CD4-positive, alpha-beta T cell (primary cell): ENCODE measurements at regions not wholly inside any gene's neighbourhood (a gene's known extent, or its start where the extent isn't known, plus 50 kb on each side); places are given as distances from the start of the nearest gene placed in this dataset.

ENCODE experiments used
- ATAC-seq: fragments of 200-7000 bp; cut with Tn5 transposase; one replicate; pipeline ENCODE4 v1.10.0; 2022; ENCODE audit warnings: mild to moderate bottlenecking; ENCODE audit not compliant: poor library complexity
- CTCF ChIA-PET: fragments of 350-600 bp; sonication (Branson Sonifier 250); formaldehyde crosslinking; loops from one replicate; lab custom pipeline; 2021; ENCODE audit warnings: antibody characterized with exemption, inconsistent platforms; lab: Charles Lee
- POLR2A ChIA-PET: fragments of 350-600 bp; sonication (Branson Sonifier 250); formaldehyde crosslinking; loops from one replicate; lab custom pipeline; 2021; ENCODE audit warnings: antibody characterized with exemption, inconsistent platforms; lab: Charles Lee
- DNase-seq, 14 experiments: peaks; one replicate each; pipeline ENCODE4 v3.0.0-alpha.2; 2013 to 2020; ENCODE audit warnings: mixed read lengths in 2 of 14
- H3K27ac ChIP-seq, 2 donors: one replicate each; pipeline versions ENCODE4 v1.5.1 to v1.7.0; 2013; ENCODE audit warnings: low read length in 2 of 2, low read depth in 1 of 2, mild to moderate bottlenecking in 1 of 2
- H3K27me3 ChIP-seq, 2 experiments: 1 replicate in 1 of 2; 2 replicates in 1 of 2; pipeline versions ENCODE4 v1.6.1 to v1.7.0; 2013; ENCODE audit warnings: low read length in 2 of 2, control low read depth in 1 of 2, mild to moderate bottlenecking in 1 of 2, moderate library complexity in 1 of 2; ENCODE audit not compliant: insufficient read depth in 2 of 2, control insufficient read depth in 1 of 2
- H3K36me3 ChIP-seq: one replicate; pipeline ENCODE4 v1.6.1; 2013; ENCODE audit warnings: low read length, control low read depth; ENCODE audit not compliant: insufficient read depth
- H3K4me1 ChIP-seq: one replicate; pipeline ENCODE4 v1.6.1; 2013; ENCODE audit warnings: low read length, control low read depth; ENCODE audit not compliant: insufficient read depth
- H3K4me3 ChIP-seq: one replicate; pipeline ENCODE4 v1.5.1; 2013; ENCODE audit warnings: mild to moderate bottlenecking, low read length, moderate library complexity
- H3K9me3 ChIP-seq, 2 experiments: 1 replicate in 1 of 2; 2 replicates in 1 of 2; pipeline versions ENCODE4 v1.6.1 to v1.7.0; 2013; ENCODE audit warnings: low read length in 2 of 2, mild to moderate bottlenecking in 2 of 2, control low read depth in 1 of 2, moderate library complexity in 1 of 2; ENCODE audit not compliant: control insufficient read depth in 1 of 2, insufficient read depth in 1 of 2
- H3K27ac Mint-ChIP-seq: one replicate; pipeline ENCODE4 v1.8.0; 2020; ENCODE audit warnings: mixed read lengths
- H3K27me3 Mint-ChIP-seq: one replicate; pipeline ENCODE4 v1.8.0; 2021; ENCODE audit warnings: mixed read lengths
- H3K36me3 Mint-ChIP-seq: one replicate; pipeline ENCODE4 v1.8.0; 2021; ENCODE audit warnings: low read depth, mixed read lengths
- H3K4me1 Mint-ChIP-seq: one replicate; pipeline ENCODE4 v1.8.0; 2021; ENCODE audit warnings: low read depth, mixed read lengths
- H3K4me3 Mint-ChIP-seq: one replicate; pipeline ENCODE4 v1.8.0; 2020; ENCODE audit warnings: mild to moderate bottlenecking, mixed read lengths
- H3K9me3 Mint-ChIP-seq: one replicate; pipeline ENCODE4 v1.8.0; 2020; ENCODE audit warnings: mixed read lengths
- CTCF ChIP-seq: fragments of 200-600 bp; IDR thresholded peaks from one replicate; pipeline ENCODE4 v1.8.0; 2022; ENCODE audit warnings: antibody characterized with exemption, mild to moderate bottlenecking
- intact Hi-C, 2 experiments: fragments of 100-400 bp; cut with DNase I in 1 of 2; cut with micrococcal nuclease in 1 of 2; formaldehyde crosslinking; loops; one replicate each; pipeline versions ENCODE4 v1.15.1 to v1.9.0; 2023 to 2025; cut with DNase I, micrococcal nuclease

- Histone ChIP-seq H3K27me3 (no peaks in the 10 kb centered on the region), H3K4me1 (no peaks in the 10 kb centered on the region), H3K27ac (no peak overlapping the region), H3K4me3 (no peak overlapping the region), H3K36me3 (no peaks in the 10 kb centered on the region), H3K9me3 (peaks cover 0 to 6% of the 10 kb centered on the region in 2 experiments)
- Mint-ChIP-seq H3K4me1 (no peaks in the 10 kb centered on the region), H3K36me3 (no peaks in the 10 kb centered on the region), H3K27ac (no peak overlapping the region), H3K9me3 (peaks cover 8% of the 10 kb centered on the region), H3K4me3 (no peak overlapping the region), H3K27me3 (no peaks in the 10 kb centered on the region)
- no peak for ATAC-seq
- intact Hi-C loops: no loop called here
- ChIA-PET CTCF (no interaction called here), POLR2A (no interaction called here)
- DNase-seq: no peak
- no peak for TF ChIP-seq CTCF
These were observed 224.4 kb upstream of the PCDH7 start for GRCh38 chr4:30495651-30496310.

GRCh38 chr4:30511751-30512150 is 208.4 kb upstream of the PCDH7 start:
- H3K4me3 ChIP-seq: no peak overlapping the region
- Mint-ChIP-seq H3K4me3 (no peak overlapping the region), H3K27ac (no peak overlapping the region), H3K27me3 (no peaks in the 10 kb centered on the region), H3K9me3 (peaks cover 9% of the 10 kb centered on the region), H3K36me3 (no peaks in the 10 kb centered on the region), H3K4me1 (no peaks in the 10 kb centered on the region)
- POLR2A ChIA-PET: no interaction called here
- H3K36me3 ChIP-seq: no peaks in the 10 kb centered on the region
- no peak overlapping the region for H3K27ac ChIP-seq
- H3K9me3 ChIP-seq: no peaks in the 10 kb centered on the region
- no peak for DNase-seq
- intact Hi-C loops: no loop called here
- H3K4me1 ChIP-seq: no peaks in the 10 kb centered on the region
- no peaks in the 10 kb centered on the region for H3K27me3 ChIP-seq
- CTCF ChIA-PET: no interaction called here
- ATAC-seq: no peak
- no peak for TF ChIP-seq CTCF

- Mint-ChIP-seq H3K9me3 (peaks cover 15% of the 10 kb centered on the region), H3K36me3 (no peaks in the 10 kb centered on the region), H3K27ac (no peak overlapping the region), H3K4me3 (no peak overlapping the region), H3K4me1 (no peaks in the 10 kb centered on the region), H3K27me3 (no peaks in the 10 kb centered on the region)
- Histone ChIP-seq H3K4me1 (no peaks in the 10 kb centered on the region), H3K27me3 (no peaks in the 10 kb centered on the region), H3K9me3 (peaks cover 0 to 5% of the 10 kb centered on the region in 2 experiments), H3K27ac (no peak overlapping the region), H3K36me3 (no peaks in the 10 kb centered on the region), H3K4me3 (no peak overlapping the region)
- DNase-seq (no peak), ATAC-seq (no peak)
- intact Hi-C loops: no loop called here
- CTCF ChIA-PET: no interaction called here
- POLR2A ChIA-PET: no interaction called here
- TF ChIP-seq CTCF: no peak
These were observed 202.0 kb upstream of the PCDH7 start for GRCh38 chr4:30518211-30518610.
